ENCODE measurements at regions not wholly inside any gene's neighbourhood (a gene's known extent, or its start where the extent isn't known, plus 50 kb on each side); places are given as distances from the start of the nearest gene placed in this dataset.

DNA sequence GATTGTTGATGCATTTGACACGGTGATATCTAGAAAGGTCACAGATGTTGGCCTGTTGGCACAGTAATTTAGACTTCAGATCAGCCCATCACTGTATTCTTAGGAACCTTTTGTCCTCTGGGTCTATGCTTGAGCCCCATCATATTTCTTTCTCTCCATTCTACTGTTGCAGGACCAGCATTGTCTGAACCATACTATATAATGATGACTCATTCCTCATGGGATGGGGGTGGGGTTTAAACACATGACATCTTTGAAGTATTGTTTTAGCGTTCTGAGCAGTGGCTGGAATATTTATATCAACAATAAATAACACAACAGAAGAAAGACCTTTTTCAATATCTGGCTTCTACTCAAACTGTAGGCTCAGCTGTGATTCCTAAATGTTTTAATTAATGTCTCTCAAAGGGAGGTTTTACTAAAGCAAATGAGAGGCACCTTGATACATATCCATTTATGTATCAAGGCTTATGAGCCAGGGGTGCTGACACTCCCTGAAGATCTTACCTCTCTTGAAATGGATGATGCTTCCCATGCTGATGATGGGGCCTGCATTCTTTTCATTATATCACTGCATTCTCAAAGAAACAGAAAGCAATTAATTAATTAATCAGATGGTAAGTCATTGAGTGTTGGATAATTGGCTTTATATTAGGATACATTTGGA is 379.0 kb upstream of the GOT2 start:
- TF ChIP-seq, protein P1, sequence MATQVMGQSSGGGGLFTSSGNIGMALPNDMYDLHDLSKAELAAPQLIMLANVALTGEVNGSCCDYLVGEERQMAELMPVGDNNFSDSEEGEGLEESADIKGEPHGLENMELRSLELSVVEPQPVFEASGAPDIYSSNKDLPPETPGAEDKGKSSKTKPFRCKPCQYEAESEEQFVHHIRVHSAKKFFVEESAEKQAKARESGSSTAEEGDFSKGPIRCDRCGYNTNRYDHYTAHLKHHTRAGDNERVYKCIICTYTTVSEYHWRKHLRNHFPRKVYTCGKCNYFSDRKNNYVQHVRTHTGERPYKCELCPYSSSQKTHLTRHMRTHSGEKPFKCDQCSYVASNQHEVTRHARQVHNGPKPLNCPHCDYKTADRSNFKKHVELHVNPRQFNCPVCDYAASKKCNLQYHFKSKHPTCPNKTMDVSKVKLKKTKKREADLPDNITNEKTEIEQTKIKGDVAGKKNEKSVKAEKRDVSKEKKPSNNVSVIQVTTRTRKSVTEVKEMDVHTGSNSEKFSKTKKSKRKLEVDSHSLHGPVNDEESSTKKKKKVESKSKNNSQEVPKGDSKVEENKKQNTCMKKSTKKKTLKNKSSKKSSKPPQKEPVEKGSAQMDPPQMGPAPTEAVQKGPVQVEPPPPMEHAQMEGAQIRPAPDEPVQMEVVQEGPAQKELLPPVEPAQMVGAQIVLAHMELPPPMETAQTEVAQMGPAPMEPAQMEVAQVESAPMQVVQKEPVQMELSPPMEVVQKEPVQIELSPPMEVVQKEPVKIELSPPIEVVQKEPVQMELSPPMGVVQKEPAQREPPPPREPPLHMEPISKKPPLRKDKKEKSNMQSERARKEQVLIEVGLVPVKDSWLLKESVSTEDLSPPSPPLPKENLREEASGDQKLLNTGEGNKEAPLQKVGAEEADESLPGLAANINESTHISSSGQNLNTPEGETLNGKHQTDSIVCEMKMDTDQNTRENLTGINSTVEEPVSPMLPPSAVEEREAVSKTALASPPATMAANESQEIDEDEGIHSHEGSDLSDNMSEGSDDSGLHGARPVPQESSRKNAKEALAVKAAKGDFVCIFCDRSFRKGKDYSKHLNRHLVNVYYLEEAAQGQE (IDR thresholded peaks at IDR 0.05) = no peak
- TF ChIP-seq, protein P2, sequence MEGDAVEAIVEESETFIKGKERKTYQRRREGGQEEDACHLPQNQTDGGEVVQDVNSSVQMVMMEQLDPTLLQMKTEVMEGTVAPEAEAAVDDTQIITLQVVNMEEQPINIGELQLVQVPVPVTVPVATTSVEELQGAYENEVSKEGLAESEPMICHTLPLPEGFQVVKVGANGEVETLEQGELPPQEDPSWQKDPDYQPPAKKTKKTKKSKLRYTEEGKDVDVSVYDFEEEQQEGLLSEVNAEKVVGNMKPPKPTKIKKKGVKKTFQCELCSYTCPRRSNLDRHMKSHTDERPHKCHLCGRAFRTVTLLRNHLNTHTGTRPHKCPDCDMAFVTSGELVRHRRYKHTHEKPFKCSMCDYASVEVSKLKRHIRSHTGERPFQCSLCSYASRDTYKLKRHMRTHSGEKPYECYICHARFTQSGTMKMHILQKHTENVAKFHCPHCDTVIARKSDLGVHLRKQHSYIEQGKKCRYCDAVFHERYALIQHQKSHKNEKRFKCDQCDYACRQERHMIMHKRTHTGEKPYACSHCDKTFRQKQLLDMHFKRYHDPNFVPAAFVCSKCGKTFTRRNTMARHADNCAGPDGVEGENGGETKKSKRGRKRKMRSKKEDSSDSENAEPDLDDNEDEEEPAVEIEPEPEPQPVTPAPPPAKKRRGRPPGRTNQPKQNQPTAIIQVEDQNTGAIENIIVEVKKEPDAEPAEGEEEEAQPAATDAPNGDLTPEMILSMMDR (IDR thresholded peaks at IDR 0.05) = no peak
